ENCODE measurements at regions not wholly inside any gene's neighbourhood (a gene's known extent, or its start where the extent isn't known, plus 50 kb on each side); places are given as distances from the start of the nearest gene placed in this dataset.

GRCh38 chr2:74065456-74065855 is 80.7 kb downstream of the TET3 start:
- no peak for DNase-seq (ENCODE audit: low spot score)

- DNase-seq (ENCODE audit: low spot score), result no peak
Observed at GRCh38 chr2:74066491-74067203, 81.1 kb downstream of the BOLA3 start.

GRCh38 chr2:74067221-74067747 is 80.4 kb downstream of the BOLA3 start:
- DNase-seq (ENCODE audit: low spot score), result no peak

- no peak for DNase-seq (ENCODE audit: low spot score)
Observed at GRCh38 chr2:74070991-74071390, 76.7 kb downstream of the BOLA3 start.

DNA sequence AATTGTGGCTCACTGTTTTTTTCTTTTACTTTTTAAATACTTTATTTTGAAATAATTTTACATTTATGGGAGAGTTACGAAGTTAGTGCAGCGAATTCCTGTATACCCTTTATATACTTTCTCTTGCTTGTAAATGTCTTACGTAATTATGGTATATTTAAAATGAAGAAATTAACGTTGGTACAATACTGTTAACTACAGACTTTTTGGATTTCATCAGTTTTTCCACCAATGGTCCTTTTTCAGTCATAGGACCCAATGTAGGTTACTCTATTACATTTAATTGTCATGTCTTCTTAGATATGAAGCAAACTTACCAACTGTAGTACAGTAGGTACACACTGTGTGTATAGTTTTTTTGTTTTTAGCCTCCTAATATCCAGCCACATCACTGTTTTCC is 76.3 kb downstream of the BOLA3 start:
- DNase-seq (ENCODE audit: low spot score), result no peak

- DNase-seq (ENCODE audit: low spot score), result no peak
Observed at GRCh38 chr2:74072565-74072964, 75.1 kb downstream of the BOLA3 start.

- no peak for DNase-seq (ENCODE audit: low spot score)
Observed at GRCh38 chr2:74074487-74074886, 73.2 kb downstream of the BOLA3 start.

- no peak for DNase-seq (ENCODE audit: low spot score)
Observed at GRCh38 chr2:74076074-74076470, 71.6 kb downstream of the BOLA3 start.

DNA sequence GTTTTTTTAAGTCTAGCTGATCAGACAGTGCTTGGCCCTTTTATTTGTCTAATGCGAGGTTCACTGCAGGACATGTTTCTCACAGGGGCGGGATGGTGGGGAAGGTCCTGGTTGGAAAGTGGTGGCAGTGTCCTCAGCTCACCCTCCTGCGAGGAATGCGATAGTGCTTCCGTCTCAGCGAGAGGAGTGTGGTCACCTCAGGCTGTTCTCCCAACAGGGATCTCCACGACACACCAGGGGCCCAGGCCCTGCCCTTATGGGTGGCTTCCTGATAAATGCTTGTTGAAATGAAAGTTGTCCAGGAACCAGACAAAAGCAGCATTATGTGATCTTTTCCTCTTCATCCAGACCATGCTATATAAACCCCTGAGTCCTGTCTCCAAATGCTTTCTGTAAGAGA is 70.1 kb downstream of the BOLA3 start:
- no peak for DNase-seq (ENCODE audit: low spot score)

DNA sequence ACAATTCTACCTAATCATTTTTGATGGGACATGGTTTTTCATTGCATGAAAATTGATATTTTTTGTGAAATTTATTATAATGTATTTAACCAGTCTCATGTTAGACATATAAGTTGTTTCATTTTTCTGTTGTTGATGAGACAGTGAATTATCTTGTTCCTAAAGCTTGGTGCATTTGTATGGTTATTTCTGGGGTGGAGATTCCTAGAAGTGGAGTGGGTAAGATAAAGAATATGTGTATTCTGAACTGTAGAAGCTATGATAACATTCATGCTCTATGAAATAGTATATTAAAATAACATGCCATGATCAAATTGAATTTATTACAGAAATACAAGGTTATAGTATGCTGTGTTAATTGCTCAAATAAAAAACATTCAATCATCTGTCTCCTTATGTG is 69.2 kb downstream of the BOLA3 start:
- no peak for DNase-seq (ENCODE audit: low spot score)

- DNase-seq (ENCODE audit: low spot score), result no peak
Observed at GRCh38 chr2:74079522-74080341, 68.0 kb downstream of the BOLA3 start.

GRCh38 chr2:74080346-74080745 is 67.4 kb downstream of the BOLA3 start:
- no peak for DNase-seq (ENCODE audit: low spot score)

- DNase-seq (ENCODE audit: low spot score), result no peak
Observed at GRCh38 chr2:74081030-74081762, 66.5 kb downstream of the BOLA3 start.

DNA sequence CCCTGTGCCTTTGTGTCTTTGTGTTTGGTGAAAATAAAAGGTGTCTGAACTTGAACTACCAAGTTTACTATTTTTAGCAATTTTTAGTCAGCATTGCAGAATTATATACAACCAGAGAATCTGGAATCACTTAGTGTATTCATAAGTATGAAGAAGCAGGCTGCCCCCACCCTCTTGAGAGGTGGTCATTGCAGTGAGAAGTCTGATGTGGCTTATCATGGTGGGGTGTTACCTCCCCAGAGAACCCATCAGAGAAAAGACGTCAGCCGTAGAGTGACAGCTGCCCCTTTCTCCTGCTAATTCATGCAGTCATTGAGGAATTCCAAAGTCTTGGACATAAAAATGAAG is 66.0 kb downstream of the BOLA3 start:
- DNase-seq (ENCODE audit: low spot score), result no peak

DNA sequence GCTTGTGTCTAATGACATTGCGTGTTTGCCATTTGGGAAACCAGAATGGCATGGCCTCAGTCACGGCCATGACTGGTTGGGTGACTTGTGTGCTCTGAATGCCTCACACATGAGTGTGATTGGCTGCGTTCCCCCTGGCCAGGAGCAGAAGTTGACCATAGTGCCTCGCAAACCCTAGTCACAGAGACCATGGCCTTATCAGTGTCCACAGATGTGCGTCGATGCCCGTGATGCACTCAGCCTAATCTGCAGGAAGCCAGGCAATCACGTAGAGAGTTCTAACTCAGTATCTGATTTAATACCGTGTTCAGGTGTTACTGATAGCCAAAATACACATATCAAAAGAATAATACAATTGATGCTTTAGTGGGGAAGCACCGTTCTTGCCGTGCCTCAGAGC is 64.0 kb downstream of the BOLA3 start:
- DNase-seq (ENCODE audit: low spot score), result no peak
